ENCODE measurements at regions not wholly inside any gene's neighbourhood (a gene's known extent, or its start where the extent isn't known, plus 50 kb on each side); places are given as distances from the start of the nearest gene placed in this dataset.
A peak's percentile ranks its signal among the peaks of the same experiment; 100 is the strongest.

DNA sequence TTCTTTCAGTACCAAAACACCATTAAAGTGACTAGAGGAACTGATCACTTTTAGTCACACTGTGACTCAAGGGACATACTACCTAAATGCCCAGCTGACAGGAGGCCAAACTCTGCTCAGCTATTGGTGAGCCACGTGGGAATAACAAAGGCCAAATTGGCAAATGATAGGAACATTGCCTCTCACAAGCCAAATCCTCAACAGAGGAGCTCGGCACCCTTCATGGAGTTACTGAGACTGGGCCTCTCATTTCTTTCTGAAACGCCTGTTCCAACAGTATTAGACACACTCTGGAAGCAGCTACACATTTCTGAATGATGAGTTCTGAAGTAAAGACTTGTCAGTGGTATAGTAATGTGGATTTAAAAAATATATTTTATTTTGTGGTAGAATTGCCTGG lies 166.0 kb upstream of the COL8A1 start:
- no peak for TF ChIP-seq POLR2AphosphoS5 (IDR thresholded peaks at IDR 0.05; ENCODE audit: low read depth, low read length)
- TF ChIP-seq POLR2A (IDR thresholded peaks at IDR 0.05; ENCODE audit: low read depth, low read length) = no peak
- no peak for TF ChIP-seq TAF1 (IDR thresholded peaks at IDR 0.05; ENCODE audit: low read depth, low read length)
- TF ChIP-seq POU2F2 (IDR thresholded peaks at IDR 0.05; ENCODE audit: low read depth, low read length) = no peak
- 0 out of 2 replicates have a peak, but pooled peaks have one; percentile 8 for TF ChIP-seq SPI1 (IDR thresholded peaks at IDR 0.05; ENCODE audit: low read depth, low read length)
